ENCODE measurements at regions not wholly inside any gene's neighbourhood (a gene's known extent, or its start where the extent isn't known, plus 50 kb on each side); places are given as distances from the start of the nearest gene placed in this dataset.

- no peak for FAIRE-seq
- POLR2A ChIA-PET, result no interaction called here
These were observed 702.3 kb downstream of the SI start for GRCh38 chr3:164375995-164376394.

GRCh38 chr3:164375538-164375937 is 702.8 kb downstream of the SI start:
- H3K4me1 ChIP-seq, result no peaks in the 10 kb centered on the region
- no peak for DNase-seq (ENCODE audit: low read depth in 1 of 2, low spot score in 1 of 2)
- no peaks in the 10 kb centered on the region for H3K9me3 ChIP-seq
- CTCF ChIA-PET, result no interaction called here
- ATAC-seq, result no peak
- POLR2A ChIA-PET, result no interaction called here
- no peak overlapping the region for H3K4me2 ChIP-seq
- H3K27ac ChIP-seq, result no peak overlapping the region
- no peak overlapping the region for H3K4me3 ChIP-seq
- no peak for FAIRE-seq
- WGBS (ENCODE audit: missing lambda C conversion rate), result 59% methylated on average over 1 of the region's 1 CpG
- no peak for TF ChIP-seq RCOR1 (IDR thresholded peaks at IDR 0.05; ENCODE audit: low read depth, low read length)
- no peak for TF ChIP-seq HMGXB4 (CRISPR knock-in tag; IDR thresholded peaks at IDR 0.05; ENCODE audit: borderline replicate concordance)
- TF ChIP-seq JUNB (IDR thresholded peaks at IDR 0.05), result no peak
- no peak for TF ChIP-seq RNF2 (IDR thresholded peaks at IDR 0.05; ENCODE audit: borderline replicate concordance, low read depth)
- TF ChIP-seq NFE2L2 (conservative IDR thresholded peaks at IDR 0.05; ENCODE audit: low read length), result no peak
- TF ChIP-seq MAZ (IDR thresholded peaks at IDR 0.05; ENCODE audit: borderline replicate concordance, low read depth, low read length), result no peak
- TF ChIP-seq ZNF302 (CRISPR knock-in tag; IDR thresholded peaks at IDR 0.05), result no peak
- TF ChIP-seq HOXB5 (CRISPR knock-in tag; IDR thresholded peaks at IDR 0.05), result no peak
- no peak for TF ChIP-seq PBX3 (IDR thresholded peaks at IDR 0.05)
- TF ChIP-seq CEBPB (IDR thresholded peaks at IDR 0.05), result no peak
- no peak for TF ChIP-seq NPAS2 (CRISPR knock-in tag; IDR thresholded peaks at IDR 0.05; ENCODE audit: borderline replicate concordance)
- no peak for TF ChIP-seq ZFP36 (IDR thresholded peaks at IDR 0.05; ENCODE audit: borderline replicate concordance, partially characterized antibody)
- TF ChIP-seq TP53 (CRISPR knock-in tag; IDR thresholded peaks at IDR 0.05), result no peak
- no peak for TF ChIP-seq NR3C1 (IDR thresholded peaks at IDR 0.05)
- no peak for TF ChIP-seq SMC3 (IDR thresholded peaks at IDR 0.05)
- TF ChIP-seq E2F6 (IDR thresholded peaks at IDR 0.05; ENCODE audit: borderline replicate concordance, low read depth), result no peak
- TF ChIP-seq POLR2AphosphoS2 (conservative IDR thresholded peaks at IDR 0.05; ENCODE audit: low read length), result no peak
- no peak for TF ChIP-seq USF2 (IDR thresholded peaks at IDR 0.05)
- no peak for TF ChIP-seq ELK1 (IDR thresholded peaks at IDR 0.05; ENCODE audit: low read depth, low read length)

More at GRCh38 chr3:164375995-164376394, 702.3 kb downstream of the SI start:
- ATAC-seq (no peak), DNase-seq (ENCODE audit: low read depth in 1 of 2, low spot score in 1 of 2) (no peak)
- CTCF ChIA-PET, result no interaction called here
- no peak overlapping the region for H3K27ac ChIP-seq
- no peak overlapping the region for H3K4me2 ChIP-seq
- 62% methylated on average over 1 of the region's 1 CpG for WGBS (ENCODE audit: missing lambda C conversion rate)
- no peaks in the 10 kb centered on the region for H3K9me3 ChIP-seq
- TF ChIP-seq FOSL2 (IDR thresholded peaks at IDR 0.05), result no peak
- no peak for TF ChIP-seq FOSL2 (CRISPR knock-in tag; IDR thresholded peaks at IDR 0.05)
- TF ChIP-seq MYC (IDR thresholded peaks at IDR 0.05; ENCODE audit: borderline replicate concordance, low read length), result no peak
- no peak for TF ChIP-seq HDAC2 (IDR thresholded peaks at IDR 0.05)
- no peak for TF ChIP-seq ZSCAN20 (CRISPR knock-in tag; IDR thresholded peaks at IDR 0.05)
- no peak for TF ChIP-seq BCL3 (IDR thresholded peaks at IDR 0.05)
- no peak for TF ChIP-seq ELK1 (IDR thresholded peaks at IDR 0.05; ENCODE audit: low read depth, low read length)
- TF ChIP-seq NPAS2 (CRISPR knock-in tag; IDR thresholded peaks at IDR 0.05; ENCODE audit: borderline replicate concordance), result no peak
- H3K4me3 ChIP-seq, result no peak overlapping the region
- H3K4me1 ChIP-seq, result no peaks in the 10 kb centered on the region

All from A549 (cell line).